Tibial nerve (tissue), 3 donors: ENCODE measurements at regions not wholly inside any gene's neighbourhood (a gene's known extent, or its start where the extent isn't known, plus 50 kb on each side); places are given as distances from the start of the nearest gene placed in this dataset.

Source experiments
- CTCF ChIP-seq, 5 experiments: fragments of 200-600 bp in 3 of 5; fragments of 450-650 bp in 2 of 5; sonication (generic) in 3 of 5; IDR thresholded peaks; one replicate each; pipeline ENCODE4 v1.5.1; 2016 to 2019; ENCODE audit warnings: antibody characterized with exemption in 5 of 5, mild to moderate bottlenecking in 3 of 5, moderate library complexity in 2 of 5
- POLR2A ChIP-seq, 2 donors: fragments of 450-650 bp; IDR thresholded peaks; one replicate each; pipeline ENCODE4 v1.6.1; 2017; ENCODE audit warnings: antibody characterized with exemption in 2 of 2, mild to moderate bottlenecking in 2 of 2, moderate library complexity in 2 of 2

GRCh38 chr18:72630991-72631390, 86.8 kb upstream of the CBLN2 start:
- TF ChIP-seq CTCF (IDR thresholded peaks at IDR 0.05) (no peak), POLR2A (IDR thresholded peaks at IDR 0.05) (no peak)
